Lung (tissue), 11 donors: ENCODE measurements at regions not wholly inside any gene's neighbourhood (a gene's known extent, or its start where the extent isn't known, plus 50 kb on each side); places are given as distances from the start of the nearest gene placed in this dataset.

Experiments
- ATAC-seq: fragments of 200-7000 bp; cut with Tn5 transposase; one replicate; pipeline ENCODE4 v1.9.1; 2020; ENCODE audit warnings: moderate number of reproducible peaks; ENCODE audit not compliant: insufficient read depth, low FRiP score
- DNase-seq, 3 donors: peaks; one replicate each; pipeline ENCODE4 v3.0.0-alpha.2; 2013 to 2017
- H3K27ac ChIP-seq, 2 donors: one replicate each; pipeline ENCODE4 v1.5.1; 2013; ENCODE audit warnings: mild to moderate bottlenecking in 2 of 2, moderate library complexity in 2 of 2, control low read depth in 1 of 2, inconsistent platforms in 1 of 2, low read depth in 1 of 2, low read length in 1 of 2
- H3K27me3 ChIP-seq, 3 donors: one replicate each; pipeline ENCODE4 v1.5.1; 2013; ENCODE audit warnings: low read length in 2 of 3; ENCODE audit not compliant: control insufficient read depth in 3 of 3, insufficient read depth in 3 of 3
- H3K36me3 ChIP-seq, 4 donors: one replicate each; pipeline ENCODE4 v1.5.1; 2013; ENCODE audit warnings: low read length in 4 of 4, mild to moderate bottlenecking in 1 of 4, moderate library complexity in 1 of 4; ENCODE audit not compliant: control insufficient read depth in 4 of 4, insufficient read depth in 4 of 4
- H3K4me1 ChIP-seq, 5 donors: one replicate each; pipeline ENCODE4 v1.5.1; 2013; ENCODE audit warnings: low read length in 5 of 5, mild to moderate bottlenecking in 2 of 5, moderate library complexity in 1 of 5; ENCODE audit not compliant: control insufficient read depth in 5 of 5, insufficient read depth in 5 of 5
- H3K4me3 ChIP-seq: one replicate; pipeline ENCODE4 v1.5.1; 2013; ENCODE audit warnings: mild to moderate bottlenecking, control low read depth, moderate library complexity
- H3K9ac ChIP-seq, 2 donors: one replicate each; pipeline ENCODE4 v1.5.1; 2013; ENCODE audit warnings: low read length in 2 of 2, control low read depth in 1 of 2; ENCODE audit not compliant: insufficient read depth in 1 of 2
- H3K9me3 ChIP-seq, 4 donors: one replicate each; pipeline ENCODE4 v1.5.1; 2013; ENCODE audit warnings: low read length in 3 of 4, mild to moderate bottlenecking in 1 of 4, moderate library complexity in 1 of 4; ENCODE audit not compliant: control insufficient read depth in 4 of 4, insufficient read depth in 3 of 4
- WGBS, 2 donors: extraction: QIAGEN DNeasy Blood & Tissue Kit; methylation state at CpG; one replicate each; pipeline ENCODE4 v1.1.7; 2013; 5-methylcytosine and 5-hydroxymethylcytosine counted together
- TF ChIP-seq, protein P1 (sequence below): IDR thresholded peaks from 2 replicates; pipeline ENCODE4 v1.5.1; 2012; ENCODE audit warnings: mild to moderate bottlenecking; ENCODE audit errors: control extremely low read depth, extremely low read depth
- donor health status: control.
- donor health status: control.
- donor health status: Bipolar disorder and iron deficiency.
- donor health status: healthy.
- donor health status: DM: yes; HTN: yes; CAD: no.

DNA sequence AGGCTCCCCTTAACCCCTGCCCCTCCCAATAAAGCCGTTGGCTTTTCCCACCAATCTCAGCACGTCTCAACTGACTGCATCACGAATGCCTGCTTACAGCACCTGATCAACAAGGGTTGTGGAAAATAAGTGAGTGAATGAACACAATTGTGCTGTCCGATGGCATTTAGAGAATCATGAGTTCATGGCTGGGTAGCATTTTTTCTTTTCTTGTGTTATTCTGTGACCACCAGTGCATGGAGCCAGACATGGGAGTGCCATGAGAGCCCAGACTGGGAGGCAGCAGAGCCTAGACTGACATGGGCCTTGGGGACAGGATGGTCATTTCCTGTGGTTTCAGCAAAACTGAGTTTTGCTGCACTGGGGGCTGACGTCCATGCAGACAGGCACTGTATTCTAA is 254.1 kb upstream of the IGFBP3 start:
- WGBS, 2 donors = 70 to 75% methylated on average over 5 of the region's 5 CpGs
- no peak overlapping the region for H3K4me3 ChIP-seq
- no peaks in the 10 kb centered on the region for H3K36me3 ChIP-seq
- H3K9me3 ChIP-seq = no peaks in the 10 kb centered on the region
- TF ChIP-seq, protein P1, sequence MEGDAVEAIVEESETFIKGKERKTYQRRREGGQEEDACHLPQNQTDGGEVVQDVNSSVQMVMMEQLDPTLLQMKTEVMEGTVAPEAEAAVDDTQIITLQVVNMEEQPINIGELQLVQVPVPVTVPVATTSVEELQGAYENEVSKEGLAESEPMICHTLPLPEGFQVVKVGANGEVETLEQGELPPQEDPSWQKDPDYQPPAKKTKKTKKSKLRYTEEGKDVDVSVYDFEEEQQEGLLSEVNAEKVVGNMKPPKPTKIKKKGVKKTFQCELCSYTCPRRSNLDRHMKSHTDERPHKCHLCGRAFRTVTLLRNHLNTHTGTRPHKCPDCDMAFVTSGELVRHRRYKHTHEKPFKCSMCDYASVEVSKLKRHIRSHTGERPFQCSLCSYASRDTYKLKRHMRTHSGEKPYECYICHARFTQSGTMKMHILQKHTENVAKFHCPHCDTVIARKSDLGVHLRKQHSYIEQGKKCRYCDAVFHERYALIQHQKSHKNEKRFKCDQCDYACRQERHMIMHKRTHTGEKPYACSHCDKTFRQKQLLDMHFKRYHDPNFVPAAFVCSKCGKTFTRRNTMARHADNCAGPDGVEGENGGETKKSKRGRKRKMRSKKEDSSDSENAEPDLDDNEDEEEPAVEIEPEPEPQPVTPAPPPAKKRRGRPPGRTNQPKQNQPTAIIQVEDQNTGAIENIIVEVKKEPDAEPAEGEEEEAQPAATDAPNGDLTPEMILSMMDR = no peak
- ATAC-seq (no peak), DNase-seq (no peak)
- H3K27ac ChIP-seq = no peak overlapping the region
- H3K4me1 ChIP-seq = peaks cover 0 to 14% (median 4%) of the 10 kb centered on the region in 5 donors
- no peaks in the 10 kb centered on the region for H3K27me3 ChIP-seq
- no peak overlapping the region for H3K9ac ChIP-seq

DNA sequence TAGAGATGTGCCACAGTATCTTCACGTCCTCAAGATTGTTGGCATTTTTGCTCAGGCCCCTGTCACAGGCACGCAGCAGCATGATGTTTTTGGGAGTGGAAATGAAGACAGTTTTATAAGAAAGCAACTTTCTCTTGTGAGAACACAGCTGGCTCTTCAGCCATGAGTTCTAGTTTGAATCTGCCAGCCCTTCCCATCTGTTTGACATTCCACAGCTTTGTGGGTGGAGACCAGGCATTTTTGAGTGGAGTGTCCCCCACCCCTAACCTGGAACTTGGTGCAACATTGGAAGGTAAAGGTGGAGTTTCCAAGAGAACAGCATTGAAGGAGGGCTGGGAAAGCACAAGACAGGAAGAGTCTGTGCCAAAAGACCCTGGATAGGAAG is 253.1 kb upstream of the IGFBP3 start:
- no peak overlapping the region for H3K9ac ChIP-seq
- H3K4me3 ChIP-seq = no peak overlapping the region
- ATAC-seq = no peak
- no peaks in the 10 kb centered on the region for H3K27me3 ChIP-seq
- H3K9me3 ChIP-seq = no peaks in the 10 kb centered on the region
- H3K36me3 ChIP-seq = no peaks in the 10 kb centered on the region
- TF ChIP-seq, protein P1 = no peak
- peaks cover 0 to 14% (median 4%) of the 10 kb centered on the region in 5 donors for H3K4me1 ChIP-seq
- 57 to 75% methylated on average over 2 of the region's 2 CpGs for WGBS, 2 donors
- peak in 2 of 3 donors; percentile 28 to 41 for DNase-seq
- peak overlapping the region in 1 of 2 donors; percentile 40 for H3K27ac ChIP-seq

DNA sequence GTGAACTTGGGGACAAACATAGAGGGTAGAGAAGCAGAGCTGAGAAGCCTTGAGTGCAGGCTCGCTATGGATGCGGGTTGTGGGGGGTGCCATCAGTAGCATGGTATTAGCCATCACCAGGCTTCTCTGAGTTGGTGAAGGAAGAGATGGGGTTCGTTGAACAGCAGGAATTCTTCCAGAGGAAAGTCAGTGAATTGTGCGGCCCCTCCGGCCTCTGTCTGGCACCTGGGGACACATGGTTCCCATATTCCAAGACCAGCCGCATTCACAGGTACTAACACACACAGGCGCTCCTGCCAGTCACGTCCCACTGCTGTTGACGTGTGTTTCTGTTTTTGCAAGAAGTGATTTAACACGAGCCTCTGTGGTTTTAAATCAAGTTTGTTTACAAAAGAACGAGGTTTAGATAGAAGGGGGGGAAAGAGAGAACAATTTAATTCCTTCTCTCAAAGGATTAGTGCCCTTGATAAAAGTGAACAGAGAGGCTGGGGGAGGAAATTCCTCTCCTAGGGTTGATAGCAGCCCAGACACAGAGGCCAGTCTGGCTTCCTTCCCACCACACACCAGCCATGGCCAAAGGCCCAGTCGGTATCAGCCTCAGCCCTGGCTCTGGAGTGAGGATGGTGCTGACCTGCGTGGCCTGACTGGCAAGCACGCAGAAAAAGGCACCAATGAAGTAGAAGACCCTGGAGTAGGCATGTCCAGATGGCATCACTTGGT is 252.6 kb upstream of the IGFBP3 start:
- peak overlapping the region in 1 of 2 donors; percentile 40 for H3K27ac ChIP-seq
- no peaks in the 10 kb centered on the region for H3K36me3 ChIP-seq
- no peaks in the 10 kb centered on the region for H3K27me3 ChIP-seq
- H3K9ac ChIP-seq = no peak overlapping the region
- WGBS, 2 donors = 52 to 53% methylated on average over 14 of the region's 14 CpGs
- peaks cover 0 to 14% (median 4%) of the 10 kb centered on the region in 5 donors for H3K4me1 ChIP-seq
- H3K9me3 ChIP-seq = peaks cover 0 to 2% (median 0%) of the 10 kb centered on the region in 4 donors
- no peak overlapping the region for H3K4me3 ChIP-seq
- peak in 2 of 3 donors; percentile 40 to 49 for DNase-seq
- no peak for ATAC-seq
- TF ChIP-seq, protein P1 = no peak
